IPS-NIHi7 (cell line): ENCODE measurements at regions not wholly inside any gene's neighbourhood (a gene's known extent, or its start where the extent isn't known, plus 50 kb on each side); places are given as distances from the start of the nearest gene placed in this dataset.
"Not testable (repeated sequence)": the region's sequence is repeated elsewhere in the genome, so short reads cannot be mapped to it uniquely, and the experiment has no call there.

ENCODE experiments used
- DNase-seq: peaks from one replicate; pipeline ENCODE4 v3.0.0; 2012; ENCODE audit warnings: mixed read lengths; ENCODE audit errors: extremely low spot score

DNA sequence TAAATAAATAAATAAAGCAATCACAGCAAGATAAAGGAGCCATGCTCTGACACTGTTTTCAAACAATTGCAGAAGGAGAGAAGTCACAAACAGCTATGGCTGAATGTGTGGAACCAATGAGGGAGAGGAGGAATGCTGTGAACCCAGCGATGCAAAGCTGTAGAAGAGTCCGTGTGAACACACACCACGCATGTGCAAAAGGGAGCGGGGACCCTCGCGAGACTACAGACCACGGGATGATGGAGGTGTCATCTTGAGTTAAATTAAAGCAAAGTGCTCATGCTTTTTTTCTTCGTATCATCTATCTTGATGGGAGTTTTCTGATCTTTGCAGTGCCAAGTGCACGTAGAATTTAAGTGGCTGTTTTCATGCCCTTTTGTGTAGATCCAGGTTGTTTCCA, 123.8 kb upstream of the CDH5 start:
- no peak for DNase-seq

- DNase-seq: not testable (repeated sequence)
Measured at GRCh38 chr16:66242206-66242605, 124.3 kb upstream of the CDH5 start.

DNA sequence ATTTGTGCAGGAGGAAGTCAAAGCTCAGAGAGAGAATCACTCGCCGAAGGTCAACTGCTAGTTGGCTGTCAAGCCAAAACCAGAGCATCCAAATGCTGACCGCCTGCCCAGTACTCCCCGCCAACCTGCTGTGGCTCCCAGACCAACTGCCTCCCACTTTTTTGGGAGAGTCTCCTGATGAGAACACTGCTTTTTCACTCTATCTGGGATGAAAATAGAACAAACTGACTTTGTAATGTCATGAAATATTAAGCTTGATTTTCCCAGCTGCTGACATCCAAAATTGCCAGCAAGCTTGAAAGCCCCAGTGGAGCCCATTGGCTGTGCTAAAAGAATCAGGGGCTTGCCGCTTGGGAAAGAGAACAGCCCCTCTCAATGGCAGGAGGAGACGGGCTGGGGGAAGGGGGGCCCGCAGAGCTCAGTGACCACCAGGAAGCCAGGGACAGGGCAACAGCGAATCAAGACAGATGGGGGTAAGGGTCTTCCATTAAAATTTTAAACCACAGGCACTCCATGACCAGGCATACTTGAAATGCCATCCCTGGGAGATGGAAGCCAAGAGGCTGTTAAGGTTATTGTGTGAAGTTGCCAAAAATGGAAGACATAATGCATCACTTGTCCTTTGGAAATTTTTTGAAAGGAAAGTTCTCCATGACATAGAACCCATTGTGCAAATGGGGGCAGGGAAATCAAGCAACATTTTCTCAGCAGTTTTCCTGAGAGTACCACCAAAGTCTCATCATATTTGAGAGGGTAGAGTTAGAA, 125.7 kb upstream of the CDH5 start:
- no peak for DNase-seq

- DNase-seq: no peak
Measured at GRCh38 chr16:66240088-66240487, 126.4 kb upstream of the CDH5 start.

GRCh38 chr16:66238696-66239095, 127.8 kb upstream of the CDH5 start:
- no peak for DNase-seq

DNA sequence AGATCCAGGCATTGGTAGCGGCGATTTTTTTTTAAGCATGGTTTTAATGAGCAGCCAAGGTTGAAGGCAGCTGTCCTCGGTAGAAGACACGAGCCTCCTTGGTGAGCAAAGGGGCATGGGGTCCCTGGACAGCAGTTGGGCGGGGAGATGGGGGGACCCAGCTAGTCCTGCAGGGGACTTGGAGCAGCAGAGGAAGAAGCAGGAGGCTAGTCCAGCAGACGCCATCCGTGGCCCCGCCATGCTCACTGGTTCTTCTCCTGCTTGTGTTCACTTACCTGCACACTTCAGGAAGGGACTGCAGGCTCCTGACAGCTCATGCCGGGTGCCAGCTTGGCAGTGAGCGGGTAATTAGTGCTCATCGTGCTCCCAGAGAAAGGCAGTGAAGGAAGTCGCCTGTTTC, 130.2 kb upstream of the CDH5 start:
- no peak for DNase-seq

GRCh38 chr16:66231452-66232160, 134.9 kb upstream of the CDH5 start:
- no peak for DNase-seq

GRCh38 chr16:66229651-66230050, 136.8 kb upstream of the CDH5 start:
- no peak for DNase-seq

- no peak for DNase-seq
Measured at GRCh38 chr16:66228792-66229191, 137.7 kb upstream of the CDH5 start.

DNA sequence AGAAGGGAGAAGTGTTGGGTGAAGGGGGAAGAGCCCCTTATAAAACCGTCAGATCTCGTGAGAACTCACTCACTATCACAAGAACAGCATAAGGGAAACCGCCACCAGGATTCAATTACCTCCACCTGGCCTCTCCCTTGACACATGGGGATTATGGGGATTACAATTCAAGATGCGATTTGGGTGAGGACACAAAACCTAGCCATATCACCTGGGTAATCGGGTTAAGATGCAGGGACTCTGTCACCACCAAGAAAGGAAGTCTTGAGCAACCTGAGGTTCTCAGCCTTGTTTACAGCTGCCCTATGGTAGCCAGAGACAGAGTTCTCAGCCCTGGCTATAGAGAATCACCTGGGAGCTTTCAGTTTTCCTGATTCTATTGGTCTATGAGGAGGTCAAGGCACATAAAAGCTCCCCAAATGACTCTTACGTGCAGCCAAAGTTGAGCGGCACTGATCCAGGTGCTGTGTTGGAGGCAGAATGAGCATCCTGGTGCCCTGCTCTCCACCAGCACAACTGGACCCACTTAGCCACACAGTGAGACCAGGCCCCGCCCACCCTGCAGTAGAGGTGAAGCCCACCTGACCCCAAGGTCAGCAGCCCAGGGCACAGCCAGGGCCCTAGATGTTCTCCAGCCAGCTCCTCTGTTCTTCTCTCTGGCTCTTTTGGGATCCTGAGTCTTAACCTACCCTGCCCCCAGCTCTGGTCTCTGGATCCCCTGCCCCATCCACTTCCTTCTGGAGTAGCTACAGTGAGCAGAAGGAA, 138.5 kb upstream of the CDH5 start:
- no peak for DNase-seq

- DNase-seq: no peak
Measured at GRCh38 chr16:66226762-66227161, 139.7 kb upstream of the CDH5 start.

DNA sequence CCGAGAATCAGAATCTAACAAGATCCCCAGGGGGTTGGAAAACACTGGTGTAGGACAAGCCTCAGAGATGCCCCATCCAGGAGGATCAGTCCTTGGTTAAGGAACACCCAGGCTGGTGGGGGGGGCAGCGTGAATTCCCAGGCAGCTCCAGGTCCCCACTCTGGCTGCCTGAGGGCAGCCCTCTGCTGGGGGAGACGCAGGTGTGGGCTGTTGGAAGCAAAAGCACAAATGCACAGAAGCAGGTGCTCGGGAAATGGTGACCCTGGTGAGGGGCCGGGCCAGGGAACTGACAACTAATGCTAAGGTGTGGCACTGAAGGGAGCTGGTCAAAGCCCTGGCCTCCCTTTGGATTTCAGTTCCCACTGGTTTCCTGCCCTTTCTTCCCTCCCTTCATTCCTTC, 140.8 kb upstream of the CDH5 start:
- no peak for DNase-seq

- no peak for DNase-seq
Measured at GRCh38 chr16:66224626-66225025, 141.9 kb upstream of the CDH5 start.

GRCh38 chr16:66224186-66224585, 142.3 kb upstream of the CDH5 start:
- no peak for DNase-seq

DNA sequence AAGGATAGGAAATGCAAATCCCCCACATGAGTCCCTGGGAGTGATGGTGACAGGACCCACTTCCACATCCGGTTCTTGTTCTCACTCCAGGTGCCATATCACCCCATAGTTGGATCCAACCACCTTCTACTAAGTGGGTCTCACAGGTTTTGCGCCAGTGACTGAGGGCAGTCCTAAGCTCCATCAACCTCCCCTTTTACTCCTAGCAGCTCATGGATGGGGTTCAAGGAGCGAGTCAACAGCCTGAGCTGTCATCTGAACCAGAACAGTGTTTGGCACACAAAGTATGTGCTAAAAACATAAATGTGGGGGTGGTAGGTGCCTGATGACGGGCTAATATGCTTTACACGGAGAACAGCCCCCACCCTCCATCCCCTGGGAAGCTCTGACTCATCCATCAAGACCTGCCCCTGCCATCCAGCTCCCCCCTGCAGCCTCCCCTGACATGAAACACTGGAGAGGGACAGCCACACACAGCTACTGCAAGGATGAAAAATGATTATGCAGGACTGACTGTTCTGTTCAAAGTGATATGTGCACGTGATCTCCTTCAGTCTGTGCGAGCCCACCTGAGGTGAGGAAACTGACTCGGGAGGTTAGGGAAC, 143.2 kb upstream of the CDH5 start:
- DNase-seq: no peak

DNA sequence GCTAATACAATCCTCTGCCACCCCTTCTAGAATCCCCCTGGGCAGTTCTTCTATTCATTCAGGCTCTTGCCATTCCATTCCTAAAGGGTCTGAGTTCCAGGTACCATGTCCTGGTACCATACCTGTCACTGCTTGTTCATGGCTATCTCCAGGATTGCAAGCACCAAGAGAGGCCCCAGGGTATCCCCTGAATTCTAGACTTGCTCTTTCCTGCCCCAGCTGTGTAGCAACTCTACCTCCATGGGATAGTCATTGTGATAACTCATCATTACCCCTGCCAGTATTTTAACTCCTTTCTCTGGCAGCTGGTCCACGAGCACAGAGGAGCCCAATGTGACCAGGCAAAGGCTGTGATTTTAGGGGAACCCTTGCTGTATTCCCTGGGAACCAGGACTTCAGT, 143.7 kb upstream of the CDH5 start:
- DNase-seq: no peak

DNA sequence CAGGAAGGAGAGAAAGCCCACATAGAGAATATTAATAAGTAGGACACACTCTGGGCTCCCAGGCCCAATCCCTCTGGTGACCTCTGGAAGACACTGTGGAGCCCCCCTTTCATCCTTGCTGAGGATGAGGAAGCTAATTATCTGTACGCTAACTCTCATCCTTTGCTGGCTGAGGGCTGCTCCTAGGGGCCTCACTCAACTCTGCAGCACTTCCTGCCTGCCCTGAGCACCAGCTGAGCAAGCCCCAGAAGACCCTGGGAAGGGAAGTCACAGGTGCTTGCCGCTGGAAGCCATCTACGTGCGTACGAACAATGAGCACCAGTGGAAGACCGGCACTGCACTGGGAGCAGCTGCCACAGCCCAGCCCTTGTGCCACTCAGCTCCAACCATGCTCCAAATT, 145.8 kb upstream of the CDH5 start:
- no peak for DNase-seq

DNA sequence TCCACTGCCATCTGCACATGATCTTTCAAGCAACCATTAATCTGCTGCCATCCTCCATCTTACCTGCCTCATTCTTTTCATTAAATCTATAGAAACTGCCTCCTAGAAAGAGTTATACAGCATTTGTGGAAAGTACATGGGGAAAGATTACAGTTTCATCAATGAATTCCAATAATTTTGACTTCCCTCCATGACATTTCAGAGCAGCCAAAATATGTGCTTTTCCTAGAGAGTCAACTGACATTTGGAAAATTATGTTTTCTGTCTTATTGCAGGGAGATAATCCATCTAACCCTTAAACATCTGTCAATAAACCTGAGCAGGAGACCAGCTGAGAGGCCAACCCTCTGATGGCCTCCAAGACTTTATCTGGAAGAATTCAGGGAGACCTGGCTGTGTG, 147.0 kb upstream of the CDH5 start:
- DNase-seq: no peak

DNA sequence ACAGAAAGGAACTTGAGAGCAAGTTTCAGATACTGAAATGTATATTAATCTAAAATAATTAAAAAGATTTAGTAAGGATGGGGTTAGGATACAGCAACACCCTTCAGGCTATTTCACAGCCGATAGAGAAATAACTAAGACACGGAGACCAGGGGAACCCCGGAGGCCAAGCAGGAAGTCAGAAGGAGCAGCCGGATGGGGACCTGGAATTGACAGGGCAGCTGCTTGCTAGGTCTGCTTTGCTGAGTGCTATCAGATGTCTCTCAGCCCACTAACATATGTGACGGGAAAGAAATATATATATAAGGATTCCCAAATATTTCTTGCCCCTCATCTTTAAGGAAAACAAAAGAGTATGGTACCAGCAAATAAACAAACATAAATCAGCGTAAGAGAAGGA, 154.1 kb upstream of the CDH5 start:
- no peak for DNase-seq

DNA sequence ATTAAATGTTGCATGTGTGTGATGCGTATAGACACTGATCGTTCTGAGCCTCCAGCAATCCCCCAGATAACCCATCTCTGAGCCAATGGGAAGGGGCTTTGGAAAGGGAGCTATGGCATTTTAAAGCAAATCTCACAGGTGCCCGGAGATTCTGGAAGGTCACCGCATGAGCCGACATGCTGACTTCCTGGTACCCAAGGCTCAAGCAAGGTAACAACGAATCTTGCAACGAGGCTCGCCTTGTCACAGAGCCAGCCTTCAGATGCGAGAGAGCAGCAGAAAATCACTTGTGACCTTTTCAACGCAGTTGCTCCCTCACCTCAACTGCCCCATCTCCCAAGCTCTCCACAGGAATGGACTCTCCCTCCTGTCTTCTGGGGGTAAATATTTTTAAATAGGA, 154.8 kb upstream of the CDH5 start:
- no peak for DNase-seq

GRCh38 chr16:66207883-66208265, 158.6 kb upstream of the CDH5 start:
- no peak for DNase-seq

DNA sequence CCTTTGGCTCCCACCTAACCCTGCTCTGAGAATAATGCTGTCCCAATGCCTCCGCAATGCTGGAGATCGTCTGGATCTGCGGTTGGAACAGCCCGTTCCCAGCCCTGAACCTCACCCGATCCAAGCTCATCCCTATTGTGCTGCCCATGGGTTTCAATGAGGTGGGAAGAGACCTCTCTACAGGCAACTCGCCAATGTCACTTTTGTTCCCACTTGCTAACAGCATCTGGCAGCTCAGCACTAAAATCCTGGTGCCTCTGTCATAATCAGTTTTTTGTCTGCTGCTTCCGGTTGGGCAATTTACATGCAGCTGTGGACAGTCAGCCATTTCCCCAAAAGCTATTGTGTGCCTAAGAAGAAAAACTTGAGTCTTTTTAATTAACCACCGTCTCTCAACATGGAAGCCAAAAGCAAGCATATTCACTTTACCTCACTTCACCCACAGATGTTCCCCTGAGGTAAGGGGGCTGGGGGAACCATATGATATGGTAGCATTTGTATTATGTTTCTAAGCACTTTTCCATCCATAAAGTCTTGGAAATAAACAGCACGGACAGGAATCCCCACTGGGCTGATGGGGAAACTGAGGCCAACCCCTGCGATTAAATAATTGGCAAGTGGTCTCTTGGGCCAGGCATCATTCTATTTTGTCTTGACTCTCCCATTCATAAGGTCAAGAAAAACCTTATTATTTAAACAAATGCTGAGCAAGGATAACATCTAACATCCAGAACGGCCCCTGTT, 159.2 kb upstream of the CDH5 start:
- no peak for DNase-seq
